IMR-90 (cell line): ENCODE measurements at regions not wholly inside any gene's neighbourhood (a gene's known extent, or its start where the extent isn't known, plus 50 kb on each side); places are given as distances from the start of the nearest gene placed in this dataset.

Experiments used
- ATAC-seq: fragments of 200-7000 bp; cut with Tn5 transposase; 2 replicates; pipeline ENCODE4 v1.9.1; 2020; ENCODE audit warnings: low read depth, mild to moderate bottlenecking, moderate library complexity
- BruUV-seq: library from RNA; stranded (reverse); fragments of 400-500 nt; replicated peaks from 2 replicates; lab custom pipeline; 2021; lab: Mats Ljungman, UMichigan
- CTCF ChIA-PET: fragments of 300-600 bp; formaldehyde crosslinking; extraction: SDS; loops from one replicate; lab custom pipeline; 2021; ENCODE audit warnings: antibody characterized with exemption; lab: Yijun Ruan, JAX
- POLR2A ChIA-PET: fragments of 300-600 bp; sonication (Branson Sonifier 250); formaldehyde crosslinking; loops from one replicate; lab custom pipeline; 2022; ENCODE audit warnings: antibody characterized with exemption; ENCODE audit not compliant: unreplicated experiment; lab: Charles Lee
- DNase-seq: peaks from one replicate; pipeline ENCODE4 v3.0.0; 2013
- H2AFZ ChIP-seq: replicated peaks from 2 replicates; pipeline ENCODE3; 2013; ENCODE audit warnings: low read length, mild to moderate bottlenecking; ENCODE audit not compliant: poor library complexity
- H2AK5ac ChIP-seq: 2 replicates; pipeline ENCODE4 v1.6.1; 2013; ENCODE audit warnings: low read depth, low read length, inconsistent platforms
- H2AK9ac ChIP-seq: replicated peaks from 2 replicates; pipeline ENCODE3; 2013; ENCODE audit warnings: mild to moderate bottlenecking, low read depth, low read length, moderate library complexity; ENCODE audit not compliant: poor library complexity
- H2BK120ac ChIP-seq: 2 replicates; pipeline ENCODE4 v1.6.1; 2013; ENCODE audit warnings: low read depth, low read length, inconsistent platforms
- H2BK15ac ChIP-seq: 3 replicates; pipeline ENCODE4 v1.6.1; 2013; ENCODE audit warnings: low read depth, low read length, inconsistent platforms
- H2BK20ac ChIP-seq: 2 replicates; pipeline ENCODE4 v1.6.1; 2013; ENCODE audit warnings: low read depth, mild to moderate bottlenecking, inconsistent platforms, low read length, moderate library complexity
- H2BK5ac ChIP-seq: 2 replicates; pipeline ENCODE4 v1.6.1; 2013; ENCODE audit warnings: mild to moderate bottlenecking, low read depth, low read length, inconsistent platforms; ENCODE audit not compliant: poor library complexity, severe bottlenecking
- H3K14ac ChIP-seq: replicated peaks from 2 replicates; pipeline ENCODE4 v1.6.1; 2013; ENCODE audit warnings: low read depth, low read length, inconsistent platforms
- H3K18ac ChIP-seq: 2 replicates; pipeline ENCODE4 v1.6.1; 2013; ENCODE audit warnings: low read depth, low read length, control low read depth
- H3K23ac ChIP-seq: 2 replicates; pipeline ENCODE4 v1.6.1; 2013; ENCODE audit warnings: low read depth, low read length, inconsistent platforms
- H3K27ac ChIP-seq: 2 replicates; pipeline ENCODE4 v1.5.1; 2013; ENCODE audit warnings: mild to moderate bottlenecking, control low read depth, low read length; ENCODE audit not compliant: insufficient read depth
- H3K27me3 ChIP-seq: 2 replicates; pipeline ENCODE4 v1.6.1; 2013; ENCODE audit warnings: low read length; ENCODE audit not compliant: control insufficient read depth, insufficient read depth
- H3K36me3 ChIP-seq: 2 replicates; pipeline ENCODE4 v1.6.1; 2013; ENCODE audit warnings: low read length, mixed read lengths; ENCODE audit not compliant: control insufficient read depth, insufficient read depth
- H3K4ac ChIP-seq: 2 replicates; pipeline ENCODE4 v1.6.1; 2013; ENCODE audit warnings: low read depth, low read length, inconsistent platforms
- H3K4me1 ChIP-seq: 2 replicates; pipeline ENCODE4 v1.6.1; 2013; ENCODE audit warnings: low read length, mixed read lengths; ENCODE audit not compliant: control insufficient read depth, insufficient read depth
- H3K4me2 ChIP-seq: 2 replicates; pipeline ENCODE4 v1.6.1; 2013; ENCODE audit warnings: low read depth, mild to moderate bottlenecking, control low read depth, low read length, moderate library complexity
- H3K4me3 ChIP-seq: 2 replicates; pipeline ENCODE4 v1.5.1; 2013; ENCODE audit warnings: low read depth, mild to moderate bottlenecking, control low read depth, low read length, moderate library complexity; ENCODE audit not compliant: insufficient read depth
- H3K56ac ChIP-seq: 2 replicates; pipeline ENCODE4 v1.6.1; 2013; ENCODE audit warnings: low read length, inconsistent platforms; ENCODE audit not compliant: insufficient read depth; ENCODE audit errors: extremely low read depth
- H3K79me1 ChIP-seq, 2 experiments: 2 replicates each; pipeline ENCODE4 v1.6.1; 2013; ENCODE audit warnings: low read length in 2 of 2, inconsistent platforms in 1 of 2, low read depth in 1 of 2
- H3K9ac ChIP-seq: 2 replicates; pipeline ENCODE4 v1.6.1; 2013; ENCODE audit warnings: low read depth, low read length, control low read depth
- H3K9me1 ChIP-seq: 2 replicates; pipeline ENCODE4 v1.6.1; 2013; ENCODE audit warnings: low read length, inconsistent platforms; ENCODE audit not compliant: insufficient read depth
- H3K9me3 ChIP-seq: 2 replicates; pipeline ENCODE4 v1.6.1; 2013; ENCODE audit warnings: low read length; ENCODE audit not compliant: control insufficient read depth, insufficient read depth
- H4K20me1 ChIP-seq: 2 replicates; pipeline ENCODE4 v1.6.1; 2013; ENCODE audit warnings: low read length, inconsistent platforms; ENCODE audit not compliant: insufficient read depth
- H4K5ac ChIP-seq: 2 replicates; pipeline ENCODE4 v1.6.1; 2013; ENCODE audit warnings: mild to moderate bottlenecking, low read depth, low read length, control low read depth
- H4K8ac ChIP-seq, 2 experiments: 2 replicates each; pipeline ENCODE4 v1.6.1; 2013; ENCODE audit warnings: low read depth in 2 of 2, low read length in 2 of 2, control low read depth in 1 of 2, inconsistent platforms in 1 of 2
- H4K91ac ChIP-seq: 2 replicates; pipeline ENCODE4 v1.6.1; 2013; ENCODE audit warnings: low read depth, low read length, inconsistent platforms; ENCODE audit not compliant: insufficient read depth
- BHLHE40 ChIP-seq: fragments of 150-350 bp; IDR thresholded peaks from 2 replicates; pipeline ENCODE4 v1.6.1; 2016; ENCODE audit warnings: mild to moderate bottlenecking, low read depth, low read length
- CEBPB ChIP-seq: IDR thresholded peaks from 2 replicates; pipeline ENCODE4 v1.6.1; 2012; ENCODE audit warnings: low read depth, low read length, improper control_type of control experiment
- FOS ChIP-seq: fragments of 150-350 bp; IDR thresholded peaks from 2 replicates; pipeline ENCODE4 v1.6.1; 2016; ENCODE audit warnings: low read depth, low read length
- MAZ ChIP-seq: IDR thresholded peaks from 2 replicates; pipeline ENCODE4 v1.6.1; 2012; ENCODE audit warnings: low read depth, mild to moderate bottlenecking, low read length, improper control_type of control experiment, moderate library complexity, borderline replicate concordance
- MXI1 ChIP-seq: IDR thresholded peaks from 2 replicates; pipeline ENCODE4 v1.6.1; 2012; ENCODE audit warnings: low read depth, mild to moderate bottlenecking, low read length, moderate library complexity, borderline replicate concordance
- POLR2A ChIP-seq: IDR thresholded peaks from 2 replicates; pipeline ENCODE4 v1.6.1; 2012; ENCODE audit warnings: mild to moderate bottlenecking, low read depth, low read length
- RCOR1 ChIP-seq: IDR thresholded peaks from 2 replicates; pipeline ENCODE4 v1.6.1; 2012; ENCODE audit warnings: mild to moderate bottlenecking, low read length, improper control_type of control experiment; ENCODE audit not compliant: insufficient replicate concordance
- RFX5 ChIP-seq: IDR thresholded peaks from 2 replicates; pipeline ENCODE4 v1.8.0; 2012; ENCODE audit warnings: low read depth, mild to moderate bottlenecking, low read length, moderate library complexity
- WGBS, 2 experiments: methylation state at CpG; one replicate each; pipeline versions ENCODE4 v1.1.5 to v1.1.7; 2013; ENCODE audit warnings: missing lambda C conversion rate in 2 of 2; ENCODE audit not compliant: insufficient read length in 1 of 2; ENCODE audit errors: extremely low coverage in 2 of 2; 5-methylcytosine and 5-hydroxymethylcytosine counted together
- dilution Hi-C: fragments of 300-500 bp; cut with HindIII; formaldehyde crosslinking; loops from one replicate; pipeline ENCODE4 v1.14.3; 2018; ENCODE audit warnings: low sequenced_read_pairs; ENCODE audit not compliant: unreplicated experiment
- in situ Hi-C: fragments of 300-500 bp; cut with MboI; formaldehyde crosslinking; loops from 3 replicates; pipeline ENCODE4 v1.14.3; 2019; ENCODE audit warnings: low sequenced_read_pairs, inconsistent platforms, mixed read lengths
- intact Hi-C: fragments of 100-400 bp; cut with micrococcal nuclease; formaldehyde crosslinking; loops from 2 replicates; pipeline ENCODE4 v1.10.0; 2022
- TF ChIP-seq, protein P1 (sequence below): conservative IDR thresholded peaks from 2 replicates; pipeline ENCODE4 v1.5.1; 2012; ENCODE audit warnings: mild to moderate bottlenecking, low read depth, low read length, improper control_type of control experiment
- TF ChIP-seq, protein P2 (sequence below): fragments of 150-350 bp; IDR thresholded peaks from 2 replicates; pipeline ENCODE4 v1.6.1; 2017; ENCODE audit warnings: mild to moderate bottlenecking, antibody characterized with exemption, low read length, low read depth
- TF ChIP-seq, protein P3 (sequence below): fragments of 150-350 bp; IDR thresholded peaks from 2 replicates; pipeline ENCODE4 v1.6.1; 2016; ENCODE audit warnings: low read depth, mild to moderate bottlenecking, low read length, moderate library complexity, borderline replicate concordance

DNA sequence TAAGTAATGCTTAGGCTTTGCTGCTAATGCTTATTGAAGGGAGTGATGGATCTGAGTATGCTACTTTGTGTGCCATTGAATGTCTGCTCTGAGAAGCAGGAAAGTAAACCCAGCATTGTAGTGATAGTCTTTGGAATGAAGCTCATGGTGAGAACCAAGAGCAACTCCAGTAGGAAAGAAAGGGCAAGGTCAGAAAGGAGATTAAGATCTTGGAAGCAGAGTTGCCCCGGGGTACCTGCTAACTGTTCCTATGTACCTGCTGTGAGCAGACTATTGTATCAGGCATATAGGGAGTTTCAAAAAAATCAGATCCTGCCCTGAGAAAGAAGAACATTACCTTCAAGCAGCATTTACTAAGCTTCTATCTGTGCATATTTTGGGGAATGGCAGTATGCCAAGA is 54.5 kb upstream of the AASS start:
- intact Hi-C loops (no loop called here), dilution Hi-C loops (no loop called here), in situ Hi-C loops (no loop called here)
- no CpG with 5 or more reads among the region's 1 CpG for WGBS, 2 experiments
- TF ChIP-seq BHLHE40 (no peak), MAZ (no peak), RCOR1 (no peak), FOS (no peak), RFX5 (no peak), POLR2A (no peak), MXI1 (no peak), CEBPB (no peak)
- TF ChIP-seq, protein P1, sequence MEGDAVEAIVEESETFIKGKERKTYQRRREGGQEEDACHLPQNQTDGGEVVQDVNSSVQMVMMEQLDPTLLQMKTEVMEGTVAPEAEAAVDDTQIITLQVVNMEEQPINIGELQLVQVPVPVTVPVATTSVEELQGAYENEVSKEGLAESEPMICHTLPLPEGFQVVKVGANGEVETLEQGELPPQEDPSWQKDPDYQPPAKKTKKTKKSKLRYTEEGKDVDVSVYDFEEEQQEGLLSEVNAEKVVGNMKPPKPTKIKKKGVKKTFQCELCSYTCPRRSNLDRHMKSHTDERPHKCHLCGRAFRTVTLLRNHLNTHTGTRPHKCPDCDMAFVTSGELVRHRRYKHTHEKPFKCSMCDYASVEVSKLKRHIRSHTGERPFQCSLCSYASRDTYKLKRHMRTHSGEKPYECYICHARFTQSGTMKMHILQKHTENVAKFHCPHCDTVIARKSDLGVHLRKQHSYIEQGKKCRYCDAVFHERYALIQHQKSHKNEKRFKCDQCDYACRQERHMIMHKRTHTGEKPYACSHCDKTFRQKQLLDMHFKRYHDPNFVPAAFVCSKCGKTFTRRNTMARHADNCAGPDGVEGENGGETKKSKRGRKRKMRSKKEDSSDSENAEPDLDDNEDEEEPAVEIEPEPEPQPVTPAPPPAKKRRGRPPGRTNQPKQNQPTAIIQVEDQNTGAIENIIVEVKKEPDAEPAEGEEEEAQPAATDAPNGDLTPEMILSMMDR, result no peak
- TF ChIP-seq, protein P2, sequence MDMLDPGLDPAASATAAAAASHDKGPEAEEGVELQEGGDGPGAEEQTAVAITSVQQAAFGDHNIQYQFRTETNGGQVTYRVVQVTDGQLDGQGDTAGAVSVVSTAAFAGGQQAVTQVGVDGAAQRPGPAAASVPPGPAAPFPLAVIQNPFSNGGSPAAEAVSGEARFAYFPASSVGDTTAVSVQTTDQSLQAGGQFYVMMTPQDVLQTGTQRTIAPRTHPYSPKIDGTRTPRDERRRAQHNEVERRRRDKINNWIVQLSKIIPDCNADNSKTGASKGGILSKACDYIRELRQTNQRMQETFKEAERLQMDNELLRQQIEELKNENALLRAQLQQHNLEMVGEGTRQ, result no peak
- TF ChIP-seq, protein P3, sequence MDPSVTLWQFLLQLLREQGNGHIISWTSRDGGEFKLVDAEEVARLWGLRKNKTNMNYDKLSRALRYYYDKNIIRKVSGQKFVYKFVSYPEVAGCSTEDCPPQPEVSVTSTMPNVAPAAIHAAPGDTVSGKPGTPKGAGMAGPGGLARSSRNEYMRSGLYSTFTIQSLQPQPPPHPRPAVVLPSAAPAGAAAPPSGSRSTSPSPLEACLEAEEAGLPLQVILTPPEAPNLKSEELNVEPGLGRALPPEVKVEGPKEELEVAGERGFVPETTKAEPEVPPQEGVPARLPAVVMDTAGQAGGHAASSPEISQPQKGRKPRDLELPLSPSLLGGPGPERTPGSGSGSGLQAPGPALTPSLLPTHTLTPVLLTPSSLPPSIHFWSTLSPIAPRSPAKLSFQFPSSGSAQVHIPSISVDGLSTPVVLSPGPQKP, result no peak
- no peaks in the 10 kb centered on the region for H3K4me1 ChIP-seq
- DNase-seq (no peak), ATAC-seq (no peak)
- H3K27me3 ChIP-seq, result no peaks in the 10 kb centered on the region
- H2AK9ac ChIP-seq, result no peak overlapping the region
- H2AK5ac ChIP-seq, result no peak overlapping the region
- H3K18ac ChIP-seq, result no peak overlapping the region
- H2BK120ac ChIP-seq, result no peak overlapping the region
- H3K4me2 ChIP-seq, result no peak overlapping the region
- no peak overlapping the region for H3K56ac ChIP-seq
- ChIA-PET CTCF (no interaction called here), POLR2A (no interaction called here)
- H2BK5ac ChIP-seq, result no peak overlapping the region
- H3K14ac ChIP-seq, result no peak overlapping the region
- no peak overlapping the region for H2BK15ac ChIP-seq
- H3K4me3 ChIP-seq, result no peak overlapping the region
- no peak overlapping the region for H3K27ac ChIP-seq
- H4K91ac ChIP-seq, result no peak overlapping the region
- H3K9me3 ChIP-seq, result no peaks in the 10 kb centered on the region
- no peaks in the 10 kb centered on the region for H3K36me3 ChIP-seq
- BruUV-seq, result no TSS peak
- H4K8ac ChIP-seq, result no peak overlapping the region
- H3K23ac ChIP-seq, result no peak overlapping the region
- H2AFZ ChIP-seq, result no peak overlapping the region
- no peaks in the 10 kb centered on the region for H3K9me1 ChIP-seq
- no peak overlapping the region for H4K5ac ChIP-seq
- no peak overlapping the region for H3K9ac ChIP-seq
- no peak overlapping the region for H2BK20ac ChIP-seq
- H4K20me1 ChIP-seq, result no peaks in the 10 kb centered on the region
- H3K79me1 ChIP-seq, result no peaks in the 10 kb centered on the region
- H3K4ac ChIP-seq, result no peak overlapping the region
